ENCODE measurements at regions not wholly inside any gene's neighbourhood (a gene's known extent, or its start where the extent isn't known, plus 50 kb on each side); places are given as distances from the start of the nearest gene placed in this dataset.

- Histone ChIP-seq H3K9ac (ENCODE audit: insufficient read length, low read depth) (no peak overlapping the region), H3K4me1 (ENCODE audit: insufficient read depth, insufficient read length) (no peaks in the 10 kb centered on the region), H3K4me3 (ENCODE audit: insufficient read length, low read depth) (no peak overlapping the region), H3K9me3 (ENCODE audit: insufficient read depth, low read length) (no peaks in the 10 kb centered on the region), H3K27me3 (ENCODE audit: insufficient read depth, insufficient read length) (no peaks in the 10 kb centered on the region), H3K36me3 (ENCODE audit: insufficient read depth, insufficient read length, low read length) (no peaks in the 10 kb centered on the region)
- no peak for TF ChIP-seq ZNF274 (IDR thresholded peaks at IDR 0.05; ENCODE audit: low read depth, low read length)
- TF ChIP-seq YY1 (IDR thresholded peaks at IDR 0.05; ENCODE audit: insufficient read depth, insufficient read length) = no peak
- no peak for TF ChIP-seq SUZ12 (IDR thresholded peaks at IDR 0.05; ENCODE audit: extremely low read depth, insufficient read depth, insufficient read length)
- no peak for DNase-seq (ENCODE audit: low read depth, low spot score)
Measured at GRCh38 chr4:33628296-33628695, 2616.0 kb downstream of the ARAP2 start.

GRCh38 chr4:33649015-33649414 lies 2595.3 kb downstream of the ARAP2 start:
- DNase-seq (ENCODE audit: low read depth, low spot score) = peak; percentile 3
- H3K36me3 ChIP-seq (ENCODE audit: insufficient read depth, insufficient read length, low read length) = no peaks in the 10 kb centered on the region
- H3K4me1 ChIP-seq (ENCODE audit: insufficient read depth, insufficient read length) = no peaks in the 10 kb centered on the region
- H3K9me3 ChIP-seq (ENCODE audit: insufficient read depth, low read length) = no peaks in the 10 kb centered on the region
- H3K27me3 ChIP-seq (ENCODE audit: insufficient read depth, insufficient read length) = no peaks in the 10 kb centered on the region
- no peak overlapping the region for H3K9ac ChIP-seq (ENCODE audit: insufficient read length, low read depth)
- H3K4me3 ChIP-seq (ENCODE audit: insufficient read length, low read depth) = no peak overlapping the region
- no peak for TF ChIP-seq SUZ12 (IDR thresholded peaks at IDR 0.05; ENCODE audit: extremely low read depth, insufficient read depth, insufficient read length)
- no peak for TF ChIP-seq ZNF274 (IDR thresholded peaks at IDR 0.05; ENCODE audit: low read depth, low read length)
- no peak for TF ChIP-seq YY1 (IDR thresholded peaks at IDR 0.05; ENCODE audit: insufficient read depth, insufficient read length)

DNA sequence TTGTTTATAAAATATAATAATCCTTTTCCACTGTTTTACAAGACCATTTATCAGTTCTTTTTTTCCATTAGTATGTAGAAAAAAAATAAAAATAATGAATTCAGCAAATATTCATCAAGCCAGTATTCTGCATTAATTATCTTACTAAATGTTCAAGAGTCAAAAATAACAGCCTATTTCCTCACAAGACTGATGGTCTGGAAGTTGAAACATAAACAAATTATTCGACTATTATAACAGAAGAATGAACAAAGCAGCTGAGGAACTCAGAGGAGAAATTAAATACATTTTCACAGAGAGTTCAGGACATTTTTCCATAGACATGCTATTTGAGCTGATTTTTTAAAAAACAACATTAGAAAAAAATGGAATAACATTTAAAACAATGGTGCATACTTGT lies 2594.8 kb downstream of the ARAP2 start:
- Histone ChIP-seq H3K4me3 (ENCODE audit: insufficient read length, low read depth) (no peak overlapping the region), H3K9ac (ENCODE audit: insufficient read length, low read depth) (no peak overlapping the region), H3K9me3 (ENCODE audit: insufficient read depth, low read length) (no peaks in the 10 kb centered on the region), H3K4me1 (ENCODE audit: insufficient read depth, insufficient read length) (no peaks in the 10 kb centered on the region), H3K36me3 (ENCODE audit: insufficient read depth, insufficient read length, low read length) (no peaks in the 10 kb centered on the region), H3K27me3 (ENCODE audit: insufficient read depth, insufficient read length) (no peaks in the 10 kb centered on the region)
- no peak for DNase-seq (ENCODE audit: low read depth, low spot score)
- TF ChIP-seq YY1 (IDR thresholded peaks at IDR 0.05; ENCODE audit: insufficient read depth, insufficient read length) = no peak
- no peak for TF ChIP-seq SUZ12 (IDR thresholded peaks at IDR 0.05; ENCODE audit: extremely low read depth, insufficient read depth, insufficient read length)
- no peak for TF ChIP-seq ZNF274 (IDR thresholded peaks at IDR 0.05; ENCODE audit: low read depth, low read length)

GRCh38 chr4:33650036-33650435 lies 2594.3 kb downstream of the ARAP2 start:
- Histone ChIP-seq H3K27me3 (ENCODE audit: insufficient read depth, insufficient read length) (no peaks in the 10 kb centered on the region), H3K9me3 (ENCODE audit: insufficient read depth, low read length) (no peaks in the 10 kb centered on the region), H3K36me3 (ENCODE audit: insufficient read depth, insufficient read length, low read length) (no peaks in the 10 kb centered on the region), H3K4me1 (ENCODE audit: insufficient read depth, insufficient read length) (no peaks in the 10 kb centered on the region), H3K9ac (ENCODE audit: insufficient read length, low read depth) (no peak overlapping the region), H3K4me3 (ENCODE audit: insufficient read length, low read depth) (no peak overlapping the region)
- no peak for TF ChIP-seq ZNF274 (IDR thresholded peaks at IDR 0.05; ENCODE audit: low read depth, low read length)
- no peak for TF ChIP-seq SUZ12 (IDR thresholded peaks at IDR 0.05; ENCODE audit: extremely low read depth, insufficient read depth, insufficient read length)
- no peak for TF ChIP-seq YY1 (IDR thresholded peaks at IDR 0.05; ENCODE audit: insufficient read depth, insufficient read length)
- no peak for DNase-seq (ENCODE audit: low read depth, low spot score)

DNA sequence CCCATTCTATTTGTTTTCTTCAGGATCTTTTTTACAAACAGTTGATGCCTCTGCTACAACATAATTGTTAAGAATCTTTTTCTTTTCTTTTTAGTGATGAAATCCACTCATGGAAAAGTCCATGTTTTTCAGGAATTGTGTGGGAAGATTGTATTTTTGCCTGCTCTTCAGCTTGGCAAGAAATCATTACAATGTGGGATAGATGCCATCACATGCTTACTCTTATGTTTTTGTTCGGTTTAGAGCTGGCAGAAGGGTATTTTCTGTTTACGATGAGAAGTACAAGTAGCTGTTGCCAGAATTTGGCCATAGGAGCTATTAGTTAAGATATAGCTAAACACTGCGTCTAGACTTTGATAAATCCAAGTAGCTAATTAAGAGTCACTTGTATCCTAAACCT lies 2585.3 kb downstream of the ARAP2 start:
- no peaks in the 10 kb centered on the region for H3K36me3 ChIP-seq (ENCODE audit: insufficient read depth, insufficient read length, low read length)
- no peaks in the 10 kb centered on the region for H3K4me1 ChIP-seq (ENCODE audit: insufficient read depth, insufficient read length)
- no peaks in the 10 kb centered on the region for H3K9me3 ChIP-seq (ENCODE audit: insufficient read depth, low read length)
- DNase-seq (ENCODE audit: low read depth, low spot score) = no peak
- TF ChIP-seq ZNF274 (IDR thresholded peaks at IDR 0.05; ENCODE audit: low read depth, low read length) (no peak), SUZ12 (IDR thresholded peaks at IDR 0.05; ENCODE audit: extremely low read depth, insufficient read depth, insufficient read length) (no peak), YY1 (IDR thresholded peaks at IDR 0.05; ENCODE audit: insufficient read depth, insufficient read length) (no peak)
- H3K27me3 ChIP-seq (ENCODE audit: insufficient read depth, insufficient read length) = no peaks in the 10 kb centered on the region
- H3K9ac ChIP-seq (ENCODE audit: insufficient read length, low read depth) = no peak overlapping the region
- no peak overlapping the region for H3K4me3 ChIP-seq (ENCODE audit: insufficient read length, low read depth)

GRCh38 chr4:33661636-33662035 lies 2582.7 kb downstream of the ARAP2 start:
- H3K27me3 ChIP-seq (ENCODE audit: insufficient read depth, insufficient read length) = no peaks in the 10 kb centered on the region
- H3K36me3 ChIP-seq (ENCODE audit: insufficient read depth, insufficient read length, low read length) = no peaks in the 10 kb centered on the region
- H3K4me1 ChIP-seq (ENCODE audit: insufficient read depth, insufficient read length) = no peaks in the 10 kb centered on the region
- no peak for DNase-seq (ENCODE audit: low read depth, low spot score)
- H3K4me3 ChIP-seq (ENCODE audit: insufficient read length, low read depth) = no peak overlapping the region
- H3K9me3 ChIP-seq (ENCODE audit: insufficient read depth, low read length) = no peaks in the 10 kb centered on the region
- TF ChIP-seq ZNF274 (IDR thresholded peaks at IDR 0.05; ENCODE audit: low read depth, low read length) (no peak), YY1 (IDR thresholded peaks at IDR 0.05; ENCODE audit: insufficient read depth, insufficient read length) (no peak), SUZ12 (IDR thresholded peaks at IDR 0.05; ENCODE audit: extremely low read depth, insufficient read depth, insufficient read length) (no peak)
- H3K9ac ChIP-seq (ENCODE audit: insufficient read length, low read depth) = no peak overlapping the region

GRCh38 chr4:33685939-33686338 lies 2558.4 kb downstream of the ARAP2 start:
- Histone ChIP-seq H3K4me3 (ENCODE audit: insufficient read length, low read depth) (no peak overlapping the region), H3K9me3 (ENCODE audit: insufficient read depth, low read length) (peaks cover 3% of the 10 kb centered on the region; the same call in 1 of the 2 replicates), H3K27me3 (ENCODE audit: insufficient read depth, insufficient read length) (no peaks in the 10 kb centered on the region), H3K9ac (ENCODE audit: insufficient read length, low read depth) (no peak overlapping the region), H3K36me3 (ENCODE audit: insufficient read depth, insufficient read length, low read length) (no peaks in the 10 kb centered on the region), H3K4me1 (ENCODE audit: insufficient read depth, insufficient read length) (no peaks in the 10 kb centered on the region)
- DNase-seq (ENCODE audit: low read depth, low spot score) = no peak
- TF ChIP-seq SUZ12 (IDR thresholded peaks at IDR 0.05; ENCODE audit: extremely low read depth, insufficient read depth, insufficient read length) (no peak), ZNF274 (IDR thresholded peaks at IDR 0.05; ENCODE audit: low read depth, low read length) (no peak), YY1 (IDR thresholded peaks at IDR 0.05; ENCODE audit: insufficient read depth, insufficient read length) (no peak)

All from NT2/D1 (cell line).